BLaER1 treated with 17β-estradiol and CSF1 and Interleukin-3, amounts not matched to agents 10 nM and 100 nM (cell line): ENCODE measurements at regions not wholly inside any gene's neighbourhood (a gene's known extent, or its start where the extent isn't known, plus 50 kb on each side); places are given as distances from the start of the nearest gene placed in this dataset.
"Not testable (repeated sequence)": the region's sequence is repeated elsewhere in the genome, so short reads cannot be mapped to it uniquely, and the experiment has no call there.

ENCODE experiments used
- H3K27ac ChIP-seq, 11 experiments: shearing (Covaris generic); formaldehyde crosslinking; 2 replicates each; pipeline ENCODE4 v1.8.1; 2022
- H3K27me3 ChIP-seq, 11 experiments: shearing (Covaris generic); formaldehyde crosslinking; 2 replicates each; pipeline ENCODE4 v1.8.1; 2022
- H3K36me3 ChIP-seq, 11 experiments: shearing (Covaris generic); formaldehyde crosslinking; 2 replicates each; pipeline ENCODE4 v1.8.1; 2022
- H3K4me1 ChIP-seq, 10 experiments: shearing (Covaris generic); formaldehyde crosslinking; 2 replicates each; pipeline ENCODE4 v1.8.1; 2022
- H3K4me2 ChIP-seq, 11 experiments: shearing (Covaris generic); formaldehyde crosslinking; 2 replicates each; pipeline ENCODE4 v1.8.1; 2022
- H3K4me3 ChIP-seq, 10 experiments: shearing (Covaris generic); formaldehyde crosslinking; 2 replicates each; pipeline ENCODE4 v1.8.1; 2022
- H3K9ac ChIP-seq, 11 experiments: shearing (Covaris generic); formaldehyde crosslinking; 2 replicates each; pipeline ENCODE4 v1.8.1; 2022
- H3K9me3 ChIP-seq, 11 experiments: shearing (Covaris generic); formaldehyde crosslinking; replicated peaks in 1 of 11; 2 replicates each; pipeline ENCODE4 v1.8.1; 2022
- H4K20me1 ChIP-seq, 11 experiments: shearing (Covaris generic); formaldehyde crosslinking; 2 replicates each; pipeline ENCODE4 v1.8.1; 2022
- Cebpa-rat ChIP-seq, 11 experiments: shearing (Covaris generic); IDR thresholded peaks; 2 replicates each; pipeline ENCODE4 v1.8.1; 2022

GRCh38 chr1:21369905-21370304 is 70.0 kb upstream of the NBPF3 start:
- Histone ChIP-seq H3K4me2 (no peak overlapping the region), H3K27me3 (no peaks in the 10 kb centered on the region), H3K4me3 (no peak overlapping the region), H4K20me1 (no peaks in the 10 kb centered on the region; a peak in 1 of 22 replicates), H3K9me3 (no peaks in the 10 kb centered on the region), H3K27ac (no peak overlapping the region), H3K4me1 (peaks cover 0 to 14% (median 7%) of the 10 kb centered on the region in 10 experiments; a peak in 12 of 20 replicates), H3K36me3 (no peaks in the 10 kb centered on the region), H3K9ac (no peak overlapping the region)
- no peak for TF ChIP-seq Cebpa-rat (IDR thresholded peaks at IDR 0.05)

GRCh38 chr1:21368515-21369289 is 71.2 kb upstream of the NBPF3 start:
- Histone ChIP-seq H3K9me3 (no peaks in the 10 kb centered on the region), H3K27ac (no peak overlapping the region), H3K4me3 (no peak overlapping the region), H3K36me3 (no peaks in the 10 kb centered on the region), H3K4me2 (peak overlapping the region in 7 of 11 experiments; percentile 1 to 60 (median 36); a peak in 7 of 22 replicates), H4K20me1 (no peaks in the 10 kb centered on the region; a peak in 1 of 22 replicates), H3K27me3 (no peaks in the 10 kb centered on the region), H3K9ac (no peak overlapping the region), H3K4me1 (peaks cover 0 to 16% (median 8%) of the 10 kb centered on the region in 10 experiments; a peak in 12 of 20 replicates)
- no peak for TF ChIP-seq Cebpa-rat (IDR thresholded peaks at IDR 0.05)

GRCh38 chr1:21367973-21368514 is 71.9 kb upstream of the NBPF3 start:
- H3K36me3 ChIP-seq, H3K4me3 ChIP-seq, H3K9ac ChIP-seq, H3K9me3 ChIP-seq, H4K20me1 ChIP-seq, H3K27me3 ChIP-seq, H3K27ac ChIP-seq: not testable (repeated sequence)
- Histone ChIP-seq H3K4me2 (peak overlapping the region in 7 of 11 experiments; percentile 1 to 60 (median 36); a peak in 7 of 22 replicates), H3K4me1 (peaks cover 0 to 16% (median 8%) of the 10 kb centered on the region in 10 experiments; a peak in 12 of 20 replicates)

GRCh38 chr1:21366288-21366687 is 73.6 kb upstream of the NBPF3 start:
- no peak overlapping the region for H3K4me3 ChIP-seq
- H3K27ac ChIP-seq = no peak overlapping the region
- TF ChIP-seq Cebpa-rat (IDR thresholded peaks at IDR 0.05) = no peak
- H4K20me1 ChIP-seq = no peaks in the 10 kb centered on the region; a peak in 1 of 22 replicates
- no peaks in the 10 kb centered on the region for H3K9me3 ChIP-seq
- no peaks in the 10 kb centered on the region for H3K36me3 ChIP-seq
- peaks cover 0 to 12% (median 6%) of the 10 kb centered on the region in 10 experiments; a peak in 9 of 20 replicates for H3K4me1 ChIP-seq
- H3K9ac ChIP-seq = no peak overlapping the region
- no peak overlapping the region for H3K4me2 ChIP-seq
- no peaks in the 10 kb centered on the region for H3K27me3 ChIP-seq

- Histone ChIP-seq H3K9ac (no peak overlapping the region), H3K4me1 (peaks cover 0 to 12% (median 6%) of the 10 kb centered on the region in 10 experiments; a peak in 9 of 20 replicates), H3K4me2 (peak overlapping the region in 2 of 11 experiments; percentile 23 to 48; a peak in 3 of 22 replicates), H3K9me3 (no peaks in the 10 kb centered on the region), H3K27ac (no peak overlapping the region), H3K4me3 (no peak overlapping the region), H3K36me3 (no peaks in the 10 kb centered on the region), H3K27me3 (no peaks in the 10 kb centered on the region), H4K20me1 (no peaks in the 10 kb centered on the region)
- TF ChIP-seq Cebpa-rat (IDR thresholded peaks at IDR 0.05) = no peak
Observed at GRCh38 chr1:21365036-21365435, 74.8 kb upstream of the ECE1 start.

- TF ChIP-seq Cebpa-rat (IDR thresholded peaks at IDR 0.05) = no peak
- Histone ChIP-seq H3K4me1 (peaks cover 0 to 7% (median 0%) of the 10 kb centered on the region in 10 experiments; a peak in 3 of 20 replicates), H3K9ac (no peak overlapping the region), H3K4me2 (no peak overlapping the region), H3K4me3 (no peak overlapping the region), H3K27me3 (no peaks in the 10 kb centered on the region), H4K20me1 (no peaks in the 10 kb centered on the region; a peak in 1 of 22 replicates), H3K36me3 (no peaks in the 10 kb centered on the region), H3K9me3 (no peaks in the 10 kb centered on the region), H3K27ac (no peak overlapping the region)
Observed at GRCh38 chr1:21362096-21362495, 71.8 kb upstream of the ECE1 start.

GRCh38 chr1:21361506-21361905 is 71.2 kb upstream of the ECE1 start:
- Histone ChIP-seq H3K36me3 (no peaks in the 10 kb centered on the region), H3K9ac (no peak overlapping the region)
- no peak for TF ChIP-seq Cebpa-rat (IDR thresholded peaks at IDR 0.05)

GRCh38 chr1:21357161-21357560 is 66.9 kb upstream of the ECE1 start:
- H3K9me3 ChIP-seq = no peaks in the 10 kb centered on the region
- H3K9ac ChIP-seq = no peak overlapping the region
- H3K27me3 ChIP-seq = no peaks in the 10 kb centered on the region
- H3K4me3 ChIP-seq = no peak overlapping the region
- no peak overlapping the region for H3K4me2 ChIP-seq
- no peaks in the 10 kb centered on the region for H3K4me1 ChIP-seq
- H4K20me1 ChIP-seq = no peaks in the 10 kb centered on the region; a peak in 1 of 22 replicates
- TF ChIP-seq Cebpa-rat (IDR thresholded peaks at IDR 0.05) = no peak
- no peaks in the 10 kb centered on the region for H3K36me3 ChIP-seq
- no peak overlapping the region for H3K27ac ChIP-seq

More at GRCh38 chr1:21361506-21361905, 71.2 kb upstream of the ECE1 start:
- Histone ChIP-seq H4K20me1 (no peaks in the 10 kb centered on the region; a peak in 1 of 22 replicates), H3K27ac (no peak overlapping the region), H3K27me3 (no peaks in the 10 kb centered on the region), H3K4me3 (no peak overlapping the region), H3K4me2 (no peak overlapping the region), H3K9me3 (no peaks in the 10 kb centered on the region), H3K4me1 (peaks cover 0 to 7% (median 0%) of the 10 kb centered on the region in 10 experiments; a peak in 3 of 20 replicates)

- no peak overlapping the region for H3K4me3 ChIP-seq
- H4K20me1 ChIP-seq = no peaks in the 10 kb centered on the region; a peak in 1 of 22 replicates
- H3K27me3 ChIP-seq = no peaks in the 10 kb centered on the region
- H3K27ac ChIP-seq = no peak overlapping the region
- no peaks in the 10 kb centered on the region for H3K9me3 ChIP-seq
- H3K4me2 ChIP-seq = no peak overlapping the region
- H3K9ac ChIP-seq = no peak overlapping the region
- H3K36me3 ChIP-seq = no peaks in the 10 kb centered on the region
- no peaks in the 10 kb centered on the region for H3K4me1 ChIP-seq
- TF ChIP-seq Cebpa-rat (IDR thresholded peaks at IDR 0.05) = no peak
Observed at GRCh38 chr1:21355956-21356355, 65.7 kb upstream of the ECE1 start.
